Trophoblast cell (in vitro differentiated cells and primary cell): ENCODE measurements at regions not wholly inside any gene's neighbourhood (a gene's known extent, or its start where the extent isn't known, plus 50 kb on each side); places are given as distances from the start of the nearest gene placed in this dataset.

Source experiments
- DNase-seq, 2 donors: peaks; one replicate each; pipeline ENCODE4 v3.0.0-alpha.2; 2016
- H2AFZ ChIP-seq: 2 replicates; pipeline ENCODE4 v1.6.1; 2013; ENCODE audit warnings: low read length, moderate library complexity, mild to moderate bottlenecking; ENCODE audit not compliant: insufficient read depth, poor library complexity
- H2AK5ac ChIP-seq: 2 replicates; pipeline ENCODE4 v1.6.1; 2013; ENCODE audit warnings: mild to moderate bottlenecking, low read length
- H2BK120ac ChIP-seq: 2 replicates; pipeline ENCODE4 v1.6.1; 2013; ENCODE audit warnings: low read length, mild to moderate bottlenecking, moderate library complexity; ENCODE audit not compliant: insufficient read depth, poor library complexity
- H2BK12ac ChIP-seq: 2 replicates; pipeline ENCODE4 v1.6.1; 2013; ENCODE audit warnings: mild to moderate bottlenecking, low read length, moderate library complexity
- H2BK5ac ChIP-seq: 2 replicates; pipeline ENCODE4 v1.6.1; 2013; ENCODE audit warnings: low read length, low read depth, moderate library complexity, mild to moderate bottlenecking; ENCODE audit not compliant: poor library complexity
- H3K14ac ChIP-seq: 2 replicates; pipeline ENCODE4 v1.6.1; 2013; ENCODE audit warnings: mild to moderate bottlenecking, low read length
- H3K18ac ChIP-seq: 2 replicates; pipeline ENCODE4 v1.6.1; 2013; ENCODE audit warnings: mild to moderate bottlenecking, low read length
- H3K23ac ChIP-seq: 2 replicates; pipeline ENCODE4 v1.6.1; 2013; ENCODE audit warnings: low read length
- H3K27ac ChIP-seq: 2 replicates; pipeline ENCODE4 v1.5.1; 2013; ENCODE audit warnings: low read depth, mild to moderate bottlenecking, inconsistent platforms, low read length, moderate library complexity
- H3K27me3 ChIP-seq: 2 replicates; pipeline ENCODE4 v1.6.1; 2013; ENCODE audit warnings: inconsistent platforms, mild to moderate bottlenecking, low read length, moderate library complexity; ENCODE audit not compliant: insufficient read depth
- H3K36me3 ChIP-seq, 2 experiments: 1 replicate in 1 of 2; 2 replicates in 1 of 2; pipeline ENCODE4 v1.6.1; 2013; ENCODE audit warnings: low read length in 2 of 2, mild to moderate bottlenecking in 2 of 2, moderate library complexity in 1 of 2; ENCODE audit not compliant: insufficient read depth in 2 of 2, control insufficient read depth in 1 of 2
- H3K4ac ChIP-seq: 2 replicates; pipeline ENCODE4 v1.6.1; 2013; ENCODE audit warnings: low read depth, mild to moderate bottlenecking, low read length, moderate library complexity
- H3K4me1 ChIP-seq, 2 experiments: 1 replicate in 1 of 2; 2 replicates in 1 of 2; pipeline ENCODE4 v1.6.1; 2013; ENCODE audit warnings: low read length in 2 of 2, mild to moderate bottlenecking in 2 of 2, moderate library complexity in 1 of 2; ENCODE audit not compliant: insufficient read depth in 2 of 2, control insufficient read depth in 1 of 2
- H3K4me2 ChIP-seq: 2 replicates; pipeline ENCODE4 v1.6.1; 2013; ENCODE audit warnings: inconsistent platforms, mild to moderate bottlenecking, low read length, moderate library complexity
- H3K4me3 ChIP-seq: 2 replicates; pipeline ENCODE4 v1.5.1; 2013; ENCODE audit warnings: mild to moderate bottlenecking, low read depth, low read length, inconsistent platforms
- H3K79me1 ChIP-seq: one replicate; pipeline ENCODE4 v1.6.1; 2013; ENCODE audit warnings: low read length
- H3K79me2 ChIP-seq: 2 replicates; pipeline ENCODE4 v1.6.1; 2013; ENCODE audit warnings: low read length, mild to moderate bottlenecking; ENCODE audit not compliant: control insufficient read depth, insufficient read depth, poor library complexity
- H3K9ac ChIP-seq: 2 replicates; pipeline ENCODE4 v1.6.1; 2013; ENCODE audit warnings: mild to moderate bottlenecking, low read length
- H3K9me3 ChIP-seq: 2 replicates; pipeline ENCODE4 v1.6.1; 2013; ENCODE audit warnings: low read depth, mild to moderate bottlenecking, control low read depth, inconsistent platforms, low read length; ENCODE audit not compliant: insufficient read depth
- H4K12ac ChIP-seq: 2 replicates; pipeline ENCODE4 v1.6.1; 2013; ENCODE audit warnings: low read depth, mild to moderate bottlenecking, low read length, moderate library complexity
- H4K8ac ChIP-seq: 2 replicates; pipeline ENCODE4 v1.6.1; 2013; ENCODE audit warnings: low read depth, mild to moderate bottlenecking, low read length, moderate library complexity
- H4K91ac ChIP-seq: one replicate; pipeline ENCODE4 v1.6.1; 2013; ENCODE audit warnings: low read depth, mild to moderate bottlenecking, low read length, moderate library complexity
- WGBS: extraction: QIAGEN DNeasy Blood & Tissue Kit; methylation state at CpG from one replicate; pipeline ENCODE4 v1.1.7; 2013; ENCODE audit warnings: missing lambda C conversion rate; ENCODE audit not compliant: insufficient read length, insufficient coverage; ENCODE audit errors: extremely low coverage; 5-methylcytosine and 5-hydroxymethylcytosine counted together

DNA sequence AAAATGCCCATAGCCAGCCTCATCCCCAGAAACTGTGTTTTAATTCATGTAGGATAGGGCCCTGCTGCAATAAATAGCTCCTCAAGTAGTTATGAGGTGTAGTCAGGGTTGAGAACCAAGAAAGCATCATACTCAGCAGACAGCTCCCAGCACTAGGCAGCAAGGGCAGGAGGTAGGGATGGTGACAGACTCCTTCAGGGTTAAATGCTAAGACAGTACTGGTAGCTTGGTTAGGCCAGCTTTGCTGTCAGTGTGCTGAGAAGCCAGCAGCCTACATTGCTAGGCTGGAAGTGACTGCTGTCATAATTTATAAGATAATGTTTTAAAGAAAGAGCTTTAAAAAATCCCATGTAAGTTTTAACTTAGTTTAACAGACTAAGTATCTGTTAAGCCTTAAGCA, 113.9 kb upstream of the IMMP2L start:
- no peak overlapping the region for H3K4me3 ChIP-seq
- peaks cover 0 to 2% of the 10 kb centered on the region in 2 experiments for H3K4me1 ChIP-seq
- no peak overlapping the region for H3K4ac ChIP-seq
- no peak overlapping the region for H4K12ac ChIP-seq
- H3K4me2 ChIP-seq = no peak overlapping the region
- H3K23ac ChIP-seq = no peak overlapping the region
- H2AFZ ChIP-seq = no peak overlapping the region
- H3K79me2 ChIP-seq = no peaks in the 10 kb centered on the region
- no peaks in the 10 kb centered on the region for H3K9me3 ChIP-seq
- no peak overlapping the region for H3K9ac ChIP-seq
- no peaks in the 10 kb centered on the region for H3K27me3 ChIP-seq
- H2BK120ac ChIP-seq = no peak overlapping the region
- H3K36me3 ChIP-seq = no peaks in the 10 kb centered on the region
- no peak overlapping the region for H3K27ac ChIP-seq
- peak in 1 of 2 donors; percentile 3 for DNase-seq
- H4K8ac ChIP-seq = no peak overlapping the region
- no peaks in the 10 kb centered on the region for H3K79me1 ChIP-seq
- no peak overlapping the region for H4K91ac ChIP-seq
- H3K18ac ChIP-seq = no peak overlapping the region
- H2BK12ac ChIP-seq = no peak overlapping the region
- no peak overlapping the region for H2AK5ac ChIP-seq
- no peak overlapping the region for H3K14ac ChIP-seq
- no peak overlapping the region for H2BK5ac ChIP-seq

DNA sequence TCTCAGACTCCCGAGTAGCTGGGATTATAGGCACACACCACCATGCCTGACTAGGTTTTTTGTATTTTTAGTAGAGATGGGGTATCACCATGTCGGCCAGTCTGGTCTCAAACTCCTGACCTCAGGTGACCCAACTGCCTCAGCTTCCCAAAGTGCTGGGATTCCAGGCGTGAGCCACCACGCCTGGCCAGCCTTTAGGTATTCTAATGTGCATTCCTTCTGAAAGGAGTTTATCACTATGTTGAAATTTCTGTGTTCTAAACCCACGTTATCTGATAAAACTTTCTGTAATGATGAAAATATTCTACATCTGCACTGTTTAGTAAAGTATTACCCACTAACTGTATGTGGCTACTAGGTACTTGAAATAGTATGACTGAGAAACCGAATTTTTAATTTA, 110.6 kb upstream of the IMMP2L start:
- Histone ChIP-seq H2BK12ac (no peak overlapping the region), H4K8ac (no peak overlapping the region), H3K14ac (no peak overlapping the region), H2AFZ (no peak overlapping the region), H3K79me1 (no peaks in the 10 kb centered on the region), H3K4ac (no peak overlapping the region), H3K9ac (no peak overlapping the region), H3K27ac (no peak overlapping the region), H3K23ac (no peak overlapping the region), H3K4me3 (no peak overlapping the region), H2BK120ac (no peak overlapping the region), H3K4me1 (no peaks in the 10 kb centered on the region), H3K18ac (no peak overlapping the region), H3K27me3 (no peaks in the 10 kb centered on the region), H2BK5ac (no peak overlapping the region), H3K36me3 (no peaks in the 10 kb centered on the region), H3K4me2 (no peak overlapping the region), H3K79me2 (no peaks in the 10 kb centered on the region), H3K9me3 (no peaks in the 10 kb centered on the region), H2AK5ac (no peak overlapping the region), H4K91ac (no peak overlapping the region), H4K12ac (no peak overlapping the region)
- WGBS = no CpG with 5 or more reads among the region's 6 CpGs
- peak; percentile 74 to 90 for DNase-seq

DNA sequence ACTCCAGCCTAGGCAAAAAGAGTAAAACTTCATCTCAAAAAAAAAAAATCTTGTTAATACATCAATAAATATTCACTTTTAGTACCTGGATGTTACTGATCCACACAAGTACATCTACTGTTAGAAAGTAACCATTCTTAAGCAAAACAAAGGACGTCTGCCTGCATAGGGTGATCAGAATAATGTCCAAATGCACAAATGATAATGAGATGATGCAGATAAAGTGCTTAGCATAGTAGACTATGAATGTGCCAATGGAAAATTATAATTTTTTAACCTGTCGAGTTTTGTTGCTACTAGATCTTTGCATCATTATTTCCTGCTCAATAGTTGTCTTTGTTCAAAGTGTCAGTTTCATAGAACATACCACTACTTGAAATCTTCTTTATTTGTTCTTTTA, 109.6 kb upstream of the IMMP2L start:
- no peak overlapping the region for H3K9ac ChIP-seq
- H4K8ac ChIP-seq = no peak overlapping the region
- H2AFZ ChIP-seq = no peak overlapping the region
- H4K91ac ChIP-seq = no peak overlapping the region
- no peak overlapping the region for H3K14ac ChIP-seq
- no peaks in the 10 kb centered on the region for H3K4me1 ChIP-seq
- no peak overlapping the region for H3K23ac ChIP-seq
- H3K4ac ChIP-seq = no peak overlapping the region
- H4K12ac ChIP-seq = no peak overlapping the region
- no peaks in the 10 kb centered on the region for H3K79me2 ChIP-seq
- no peaks in the 10 kb centered on the region for H3K79me1 ChIP-seq
- no peaks in the 10 kb centered on the region for H3K27me3 ChIP-seq
- H3K4me2 ChIP-seq = no peak overlapping the region
- no peak overlapping the region for H2AK5ac ChIP-seq
- no peak overlapping the region for H3K4me3 ChIP-seq
- peak in 1 of 2 donors; percentile 62 for DNase-seq
- H3K27ac ChIP-seq = no peak overlapping the region
- no peak overlapping the region for H2BK12ac ChIP-seq
- no CpG with 5 or more reads among the region's 2 CpGs for WGBS
- H2BK5ac ChIP-seq = no peak overlapping the region
- no peak overlapping the region for H2BK120ac ChIP-seq
- no peak overlapping the region for H3K18ac ChIP-seq
- no peaks in the 10 kb centered on the region for H3K9me3 ChIP-seq
- no peaks in the 10 kb centered on the region for H3K36me3 ChIP-seq

DNA sequence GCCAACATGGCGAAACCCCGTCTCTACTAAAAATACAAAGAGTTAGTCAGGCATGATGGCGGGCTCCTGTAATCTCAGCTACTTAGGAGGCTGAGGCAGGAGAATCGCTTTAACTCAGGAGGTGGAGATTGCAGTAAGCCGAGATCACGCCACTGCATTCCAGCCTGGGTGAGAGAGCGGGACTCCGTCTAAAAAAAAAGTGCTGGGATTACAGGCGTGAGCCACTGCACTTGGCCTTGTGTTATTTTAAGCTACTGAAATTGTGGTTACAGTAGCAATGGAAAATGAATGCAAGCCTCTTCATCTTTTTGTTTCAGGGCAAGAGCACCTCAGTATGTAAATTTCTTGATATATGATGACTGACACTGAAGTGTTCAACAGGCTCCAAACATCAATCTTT, 106.4 kb upstream of the IMMP2L start:
- H2BK120ac ChIP-seq = no peak overlapping the region
- no peak overlapping the region for H3K14ac ChIP-seq
- H2AK5ac ChIP-seq = no peak overlapping the region
- H3K27ac ChIP-seq = no peak overlapping the region
- no peak overlapping the region for H3K4me2 ChIP-seq
- H3K9me3 ChIP-seq = no peaks in the 10 kb centered on the region
- no peaks in the 10 kb centered on the region for H3K79me2 ChIP-seq
- H2AFZ ChIP-seq = no peak overlapping the region
- H2BK12ac ChIP-seq = no peak overlapping the region
- DNase-seq = no peak
- no peak overlapping the region for H3K4ac ChIP-seq
- H3K27me3 ChIP-seq = no peaks in the 10 kb centered on the region
- H2BK5ac ChIP-seq = no peak overlapping the region
- no peaks in the 10 kb centered on the region for H3K36me3 ChIP-seq
- no peak overlapping the region for H3K23ac ChIP-seq
- no peak overlapping the region for H4K12ac ChIP-seq
- H4K8ac ChIP-seq = no peak overlapping the region
- no peak overlapping the region for H3K9ac ChIP-seq
- no peaks in the 10 kb centered on the region for H3K79me1 ChIP-seq
- H3K18ac ChIP-seq = no peak overlapping the region
- no peak overlapping the region for H3K4me3 ChIP-seq
- H4K91ac ChIP-seq = no peak overlapping the region
- H3K4me1 ChIP-seq = no peaks in the 10 kb centered on the region
- WGBS = no CpG with 5 or more reads among the region's 9 CpGs
